Stimulated activated CD8-positive, alpha-beta memory T cell treated with anti-CD3 and anti-CD28 coated beads, Interleukin-4, amount 100 ng/mL, for 48 hours (primary cell): ENCODE measurements at regions not wholly inside any gene's neighbourhood (a gene's known extent, or its start where the extent isn't known, plus 50 kb on each side); places are given as distances from the start of the nearest gene placed in this dataset.
"Not testable (repeated sequence)": the region's sequence is repeated elsewhere in the genome, so short reads cannot be mapped to it uniquely, and the experiment has no call there.

ENCODE experiments used
- DNase-seq: peaks from one replicate; pipeline ENCODE4 v3.0.0-alpha.2; 2020

- not testable (repeated sequence) for DNase-seq
Observed at GRCh38 chr1:176396604-176397395, 66.2 kb upstream of the PAPPA2 start.

GRCh38 chr1:176391621-176392020 lies 71.4 kb upstream of the PAPPA2 start:
- no peak for DNase-seq

GRCh38 chr1:176384841-176385240 lies 78.1 kb upstream of the PAPPA2 start:
- DNase-seq = no peak

GRCh38 chr1:176382163-176382562 lies 80.8 kb upstream of the PAPPA2 start:
- no peak for DNase-seq

GRCh38 chr1:176379626-176380339 lies 83.2 kb upstream of the PAPPA2 start:
- no peak for DNase-seq

GRCh38 chr1:176374967-176375569 lies 87.9 kb upstream of the PAPPA2 start:
- peak; percentile 83 for DNase-seq

GRCh38 chr1:176364236-176364905 lies 98.6 kb upstream of the PAPPA2 start:
- DNase-seq = no peak

- not testable (repeated sequence) for DNase-seq
Observed at GRCh38 chr1:176349135-176349715, 113.8 kb upstream of the PAPPA2 start.

GRCh38 chr1:176341656-176342055 lies 121.3 kb upstream of the PAPPA2 start:
- no peak for DNase-seq

GRCh38 chr1:176338877-176339276 lies 124.1 kb upstream of the PAPPA2 start:
- DNase-seq = no peak

- no peak for DNase-seq
Observed at GRCh38 chr1:176330782-176331181, 123.7 kb upstream of the COP1 start.

GRCh38 chr1:176325664-176326063 lies 118.6 kb upstream of the COP1 start:
- DNase-seq = no peak

- no peak for DNase-seq
Observed at GRCh38 chr1:176323472-176323871, 116.4 kb upstream of the COP1 start.

GRCh38 chr1:176315519-176316220 lies 108.6 kb upstream of the COP1 start:
- DNase-seq = no peak

GRCh38 chr1:176296602-176297001 lies 89.5 kb upstream of the COP1 start:
- DNase-seq = not testable (repeated sequence)

GRCh38 chr1:176285996-176286395 lies 78.9 kb upstream of the COP1 start:
- no peak for DNase-seq

GRCh38 chr1:176271572-176271971 lies 64.5 kb upstream of the COP1 start:
- no peak for DNase-seq
